WTC11 (cell line): ENCODE measurements at regions not wholly inside any gene's neighbourhood (a gene's known extent, or its start where the extent isn't known, plus 50 kb on each side); places are given as distances from the start of the nearest gene placed in this dataset.

Source experiments
- ATAC-seq: fragments of 200-7000 bp; cut with Tn5 transposase; 2 replicates; pipeline ENCODE4 v1.10.0; 2021; ENCODE audit warnings: mild to moderate bottlenecking, moderate library complexity
- CTCF ChIA-PET: fragments of 300-600 bp; sonication (Branson Sonifier 250); formaldehyde crosslinking; loops from one replicate; lab custom pipeline; 2021; ENCODE audit warnings: antibody characterized with exemption; lab: Charles Lee
- POLR2A ChIA-PET: fragments of 350-600 bp; sonication (Branson Sonifier 250); formaldehyde crosslinking; loops from one replicate; lab custom pipeline; 2021; ENCODE audit warnings: antibody characterized with exemption; lab: Charles Lee
- DNase-seq: peaks from one replicate; pipeline ENCODE4 v3.0.0; 2021; ENCODE audit warnings: low spot score
- H3K27ac Mint-ChIP-seq: 2 replicates; pipeline ENCODE4 v1.8.0; 2021; ENCODE audit warnings: mixed read lengths
- H3K27me3 Mint-ChIP-seq: 2 replicates; pipeline ENCODE4 v1.8.0; 2021; ENCODE audit warnings: low read depth, mild to moderate bottlenecking, moderate library complexity, mixed read lengths
- H3K36me3 Mint-ChIP-seq: 2 replicates; pipeline ENCODE4 v1.8.0; 2021; ENCODE audit warnings: mixed read lengths
- H3K4me1 Mint-ChIP-seq: 2 replicates; pipeline ENCODE4 v1.8.0; 2022; ENCODE audit warnings: mixed read lengths
- H3K4me3 Mint-ChIP-seq: 2 replicates; pipeline ENCODE4 v1.8.0; 2021; ENCODE audit warnings: mild to moderate bottlenecking, moderate library complexity, mixed read lengths
- H3K9me3 Mint-ChIP-seq: 2 replicates; pipeline ENCODE4 v1.8.0; 2021; ENCODE audit warnings: mixed read lengths
- ATF1 ChIP-seq: sonication (generic); formaldehyde crosslinking; IDR thresholded peaks from 2 replicates; pipeline ENCODE4 v1.8.1; 2023; ENCODE audit warnings: mild to moderate bottlenecking, moderate library complexity, missing genetic modification reagents
- CREB1 ChIP-seq: sonication (generic); formaldehyde crosslinking; IDR thresholded peaks from 2 replicates; pipeline ENCODE4 v1.8.0; 2023; ENCODE audit warnings: mild to moderate bottlenecking, missing genetic modification reagents
- ESRRA ChIP-seq: sonication (generic); formaldehyde crosslinking; IDR thresholded peaks from 2 replicates; pipeline ENCODE4 v1.8.1; 2022; ENCODE audit warnings: mild to moderate bottlenecking, missing genetic modification reagents, borderline replicate concordance
- FOXJ3 ChIP-seq: sonication (generic); formaldehyde crosslinking; IDR thresholded peaks from 2 replicates; pipeline ENCODE4 v1.9.0; 2021; ENCODE audit warnings: missing genetic modification reagents, mild to moderate bottlenecking, borderline replicate concordance
- FOXP1 ChIP-seq: sonication (generic); formaldehyde crosslinking; IDR thresholded peaks from 2 replicates; pipeline ENCODE4 v1.8.0; 2022; ENCODE audit warnings: missing genetic modification reagents, mild to moderate bottlenecking, moderate library complexity, borderline replicate concordance
- MXD4 ChIP-seq: fragments of 250-450 bp; sonication (Bioruptor Pico); IDR thresholded peaks from 2 replicates; pipeline ENCODE4 v1.8.0; 2021; ENCODE audit warnings: mild to moderate bottlenecking, moderate library complexity, borderline replicate concordance
- SMAD3 ChIP-seq: sonication (generic); formaldehyde crosslinking; IDR thresholded peaks from 2 replicates; pipeline ENCODE4 v1.8.0; 2022; ENCODE audit warnings: missing genetic modification reagents, mild to moderate bottlenecking, borderline replicate concordance
- ZNF423 ChIP-seq: fragments of 250-450 bp; sonication (Bioruptor Pico); IDR thresholded peaks from 2 replicates; pipeline ENCODE4 v2.1.2; 2022; ENCODE audit warnings: mild to moderate bottlenecking, moderate library complexity
- TF ChIP-seq, protein P1 (sequence below): fragments of 250-450 bp; sonication (Bioruptor Pico); IDR thresholded peaks from 2 replicates; pipeline ENCODE4 v1.9.0; 2021; ENCODE audit warnings: mild to moderate bottlenecking
- TF ChIP-seq, protein P2 (sequence below): sonication (generic); formaldehyde crosslinking; IDR thresholded peaks from 2 replicates; pipeline ENCODE4 v1.8.1; 2023; ENCODE audit warnings: mild to moderate bottlenecking, moderate library complexity, missing genetic modification reagents
- TF ChIP-seq, protein P3 (sequence below): sonication (generic); formaldehyde crosslinking; IDR thresholded peaks from 2 replicates; pipeline ENCODE4 v1.8.0; 2022; ENCODE audit warnings: mild to moderate bottlenecking, missing genetic modification reagents
- TF ChIP-seq, protein P4 (sequence below): sonication (generic); formaldehyde crosslinking; IDR thresholded peaks from 2 replicates; pipeline ENCODE4 v1.8.0; 2022; ENCODE audit warnings: mild to moderate bottlenecking, missing genetic modification reagents
- TF ChIP-seq, protein P5 (sequence below): sonication (generic); formaldehyde crosslinking; IDR thresholded peaks from 2 replicates; pipeline ENCODE4 v1.8.0; 2022; ENCODE audit warnings: missing genetic modification reagents
- TF ChIP-seq, protein P6 (sequence below): fragments of 250-450 bp; sonication (Bioruptor Pico); IDR thresholded peaks from 2 replicates; pipeline ENCODE4 v1.8.0; 2021; ENCODE audit warnings: mild to moderate bottlenecking
- TF ChIP-seq, protein P7 (sequence below): sonication (generic); formaldehyde crosslinking; IDR thresholded peaks from 2 replicates; pipeline ENCODE4 v1.8.1; 2022; ENCODE audit warnings: missing genetic modification reagents, borderline replicate concordance

DNA sequence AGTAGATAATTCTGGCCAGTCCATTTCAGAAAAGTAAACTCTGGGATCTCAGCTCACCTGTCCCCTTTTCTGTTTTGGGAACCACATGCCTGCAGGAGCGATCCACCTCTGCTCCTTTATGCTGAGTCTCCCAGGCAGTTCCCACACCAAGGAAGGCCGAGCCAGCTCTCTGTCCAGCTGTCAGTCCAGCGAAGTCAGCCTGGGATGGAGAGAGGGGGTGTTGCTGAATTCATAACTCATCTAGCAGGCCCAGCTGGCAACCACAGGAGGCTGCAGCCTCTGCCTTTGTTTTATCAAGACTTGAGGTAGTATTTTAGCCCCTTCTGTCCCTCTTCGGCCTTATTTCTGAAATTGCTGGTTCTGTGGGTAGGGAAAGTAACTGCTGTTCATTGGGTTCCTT lies 209.9 kb downstream of the ARL4C start:
- H3K4me1 Mint-ChIP-seq: peaks cover 4% of the 10 kb centered on the region; the same call in 1 of the 2 replicates
- no peak overlapping the region for H3K4me3 Mint-ChIP-seq
- DNase-seq (no peak), ATAC-seq (no peak)
- ChIA-PET CTCF (no interaction called here), POLR2A (no interaction called here)
- no peaks in the 10 kb centered on the region for H3K36me3 Mint-ChIP-seq
- TF ChIP-seq, protein P1, sequence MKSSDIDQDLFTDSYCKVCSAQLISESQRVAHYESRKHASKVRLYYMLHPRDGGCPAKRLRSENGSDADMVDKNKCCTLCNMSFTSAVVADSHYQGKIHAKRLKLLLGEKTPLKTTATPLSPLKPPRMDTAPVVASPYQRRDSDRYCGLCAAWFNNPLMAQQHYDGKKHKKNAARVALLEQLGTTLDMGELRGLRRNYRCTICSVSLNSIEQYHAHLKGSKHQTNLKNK (CRISPR knock-in tag): no peak
- TF ChIP-seq FOXP1 (CRISPR knock-in tag) (no peak), ATF1 (no peak), ESRRA (CRISPR knock-in tag) (no peak), CREB1 (CRISPR knock-in tag) (no peak), SMAD3 (CRISPR knock-in tag) (no peak), ZNF423 (CRISPR knock-in tag) (no peak), MXD4 (no peak), FOXJ3 (CRISPR knock-in tag) (no peak)
- TF ChIP-seq, protein P2, sequence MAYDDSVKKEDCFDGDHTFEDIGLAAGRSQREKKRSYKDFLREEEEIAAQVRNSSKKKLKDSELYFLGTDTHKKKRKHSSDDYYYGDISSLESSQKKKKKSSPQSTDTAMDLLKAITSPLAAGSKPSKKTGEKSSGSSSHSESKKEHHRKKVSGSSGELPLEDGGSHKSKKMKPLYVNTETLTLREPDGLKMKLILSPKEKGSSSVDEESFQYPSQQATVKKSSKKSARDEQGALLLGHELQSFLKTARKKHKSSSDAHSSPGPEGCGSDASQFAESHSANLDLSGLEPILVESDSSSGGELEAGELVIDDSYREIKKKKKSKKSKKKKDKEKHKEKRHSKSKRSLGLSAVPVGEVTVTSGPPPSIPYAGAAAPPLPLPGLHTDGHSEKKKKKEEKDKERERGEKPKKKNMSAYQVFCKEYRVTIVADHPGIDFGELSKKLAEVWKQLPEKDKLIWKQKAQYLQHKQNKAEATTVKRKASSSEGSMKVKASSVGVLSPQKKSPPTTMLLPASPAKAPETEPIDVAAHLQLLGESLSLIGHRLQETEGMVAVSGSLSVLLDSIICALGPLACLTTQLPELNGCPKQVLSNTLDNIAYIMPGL (CRISPR knock-in tag): no peak
- TF ChIP-seq, protein P3, sequence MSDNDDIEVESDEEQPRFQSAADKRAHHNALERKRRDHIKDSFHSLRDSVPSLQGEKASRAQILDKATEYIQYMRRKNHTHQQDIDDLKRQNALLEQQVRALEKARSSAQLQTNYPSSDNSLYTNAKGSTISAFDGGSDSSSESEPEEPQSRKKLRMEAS (CRISPR knock-in tag): no peak
- TF ChIP-seq, protein P4, sequence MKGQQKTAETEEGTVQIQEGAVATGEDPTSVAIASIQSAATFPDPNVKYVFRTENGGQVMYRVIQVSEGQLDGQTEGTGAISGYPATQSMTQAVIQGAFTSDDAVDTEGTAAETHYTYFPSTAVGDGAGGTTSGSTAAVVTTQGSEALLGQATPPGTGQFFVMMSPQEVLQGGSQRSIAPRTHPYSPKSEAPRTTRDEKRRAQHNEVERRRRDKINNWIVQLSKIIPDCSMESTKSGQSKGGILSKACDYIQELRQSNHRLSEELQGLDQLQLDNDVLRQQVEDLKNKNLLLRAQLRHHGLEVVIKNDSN (CRISPR knock-in tag): no peak
- TF ChIP-seq, protein P5, sequence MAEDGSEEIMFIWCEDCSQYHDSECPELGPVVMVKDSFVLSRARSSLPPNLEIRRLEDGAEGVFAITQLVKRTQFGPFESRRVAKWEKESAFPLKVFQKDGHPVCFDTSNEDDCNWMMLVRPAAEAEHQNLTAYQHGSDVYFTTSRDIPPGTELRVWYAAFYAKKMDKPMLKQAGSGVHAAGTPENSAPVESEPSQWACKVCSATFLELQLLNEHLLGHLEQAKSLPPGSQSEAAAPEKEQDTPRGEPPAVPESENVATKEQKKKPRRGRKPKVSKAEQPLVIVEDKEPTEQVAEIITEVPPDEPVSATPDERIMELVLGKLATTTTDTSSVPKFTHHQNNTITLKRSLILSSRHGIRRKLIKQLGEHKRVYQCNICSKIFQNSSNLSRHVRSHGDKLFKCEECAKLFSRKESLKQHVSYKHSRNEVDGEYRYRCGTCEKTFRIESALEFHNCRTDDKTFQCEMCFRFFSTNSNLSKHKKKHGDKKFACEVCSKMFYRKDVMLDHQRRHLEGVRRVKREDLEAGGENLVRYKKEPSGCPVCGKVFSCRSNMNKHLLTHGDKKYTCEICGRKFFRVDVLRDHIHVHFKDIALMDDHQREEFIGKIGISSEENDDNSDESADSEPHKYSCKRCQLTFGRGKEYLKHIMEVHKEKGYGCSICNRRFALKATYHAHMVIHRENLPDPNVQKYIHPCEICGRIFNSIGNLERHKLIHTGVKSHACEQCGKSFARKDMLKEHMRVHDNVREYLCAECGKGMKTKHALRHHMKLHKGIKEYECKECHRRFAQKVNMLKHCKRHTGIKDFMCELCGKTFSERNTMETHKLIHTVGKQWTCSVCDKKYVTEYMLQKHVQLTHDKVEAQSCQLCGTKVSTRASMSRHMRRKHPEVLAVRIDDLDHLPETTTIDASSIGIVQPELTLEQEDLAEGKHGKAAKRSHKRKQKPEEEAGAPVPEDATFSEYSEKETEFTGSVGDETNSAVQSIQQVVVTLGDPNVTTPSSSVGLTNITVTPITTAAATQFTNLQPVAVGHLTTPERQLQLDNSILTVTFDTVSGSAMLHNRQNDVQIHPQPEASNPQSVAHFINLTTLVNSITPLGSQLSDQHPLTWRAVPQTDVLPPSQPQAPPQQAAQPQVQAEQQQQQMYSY (CRISPR knock-in tag): no peak
- TF ChIP-seq, protein P6, sequence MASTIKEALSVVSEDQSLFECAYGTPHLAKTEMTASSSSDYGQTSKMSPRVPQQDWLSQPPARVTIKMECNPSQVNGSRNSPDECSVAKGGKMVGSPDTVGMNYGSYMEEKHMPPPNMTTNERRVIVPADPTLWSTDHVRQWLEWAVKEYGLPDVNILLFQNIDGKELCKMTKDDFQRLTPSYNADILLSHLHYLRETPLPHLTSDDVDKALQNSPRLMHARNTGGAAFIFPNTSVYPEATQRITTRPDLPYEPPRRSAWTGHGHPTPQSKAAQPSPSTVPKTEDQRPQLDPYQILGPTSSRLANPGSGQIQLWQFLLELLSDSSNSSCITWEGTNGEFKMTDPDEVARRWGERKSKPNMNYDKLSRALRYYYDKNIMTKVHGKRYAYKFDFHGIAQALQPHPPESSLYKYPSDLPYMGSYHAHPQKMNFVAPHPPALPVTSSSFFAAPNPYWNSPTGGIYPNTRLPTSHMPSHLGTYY (CRISPR knock-in tag): no peak
- TF ChIP-seq, protein P7, sequence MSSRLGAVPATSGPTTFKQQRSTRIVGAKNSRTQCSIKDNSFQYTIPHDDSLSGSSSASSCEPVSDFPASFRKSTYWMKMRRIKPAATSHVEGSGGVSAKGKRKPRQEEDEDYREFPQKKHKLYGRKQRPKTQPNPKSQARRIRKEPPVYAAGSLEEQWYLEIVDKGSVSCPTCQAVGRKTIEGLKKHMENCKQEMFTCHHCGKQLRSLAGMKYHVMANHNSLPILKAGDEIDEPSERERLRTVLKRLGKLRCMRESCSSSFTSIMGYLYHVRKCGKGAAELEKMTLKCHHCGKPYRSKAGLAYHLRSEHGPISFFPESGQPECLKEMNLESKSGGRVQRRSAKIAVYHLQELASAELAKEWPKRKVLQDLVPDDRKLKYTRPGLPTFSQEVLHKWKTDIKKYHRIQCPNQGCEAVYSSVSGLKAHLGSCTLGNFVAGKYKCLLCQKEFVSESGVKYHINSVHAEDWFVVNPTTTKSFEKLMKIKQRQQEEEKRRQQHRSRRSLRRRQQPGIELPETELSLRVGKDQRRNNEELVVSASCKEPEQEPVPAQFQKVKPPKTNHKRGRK (CRISPR knock-in tag): no peak
- TF ChIP-seq, all 79 proteins: peak for 0
- Mint-ChIP-seq H3K9me3 (0 out of 2 replicates have a peak, but pooled peaks cover 5% of the 10 kb centered on the region), H3K27ac (no peak overlapping the region), H3K27me3 (no peaks in the 10 kb centered on the region)

DNA sequence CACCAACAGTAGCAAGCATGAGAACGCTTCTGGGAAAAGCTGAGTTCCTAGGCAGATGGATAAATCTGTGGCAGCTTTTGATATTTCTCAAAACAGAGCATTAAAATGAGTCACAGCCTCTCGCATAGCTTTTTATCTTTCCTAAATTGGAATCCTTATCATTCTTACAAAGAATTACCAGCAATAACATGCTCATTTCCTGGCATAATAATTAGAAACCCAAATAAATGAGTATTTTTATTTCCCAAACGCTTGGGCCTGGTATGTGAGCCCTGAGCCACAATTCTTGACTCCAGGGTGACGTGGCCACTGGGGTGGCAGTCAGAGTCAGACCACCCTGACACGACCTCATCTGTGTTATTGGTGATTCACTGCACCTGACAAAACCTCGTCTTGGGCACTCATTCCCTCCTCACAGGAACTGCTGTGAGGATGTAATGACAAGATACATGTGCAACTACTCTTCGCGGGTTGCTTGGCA lies 210.7 kb downstream of the ARL4C start:
- no peak for ATAC-seq
- POLR2A ChIA-PET: no interaction called here
- Mint-ChIP-seq H3K9me3 (0 out of 2 replicates have a peak, but pooled peaks cover 5% of the 10 kb centered on the region), H3K27ac (no peak overlapping the region), H3K27me3 (no peaks in the 10 kb centered on the region), H3K36me3 (no peaks in the 10 kb centered on the region), H3K4me3 (no peak overlapping the region), H3K4me1 (peaks cover 4% of the 10 kb centered on the region; the same call in 1 of the 2 replicates)
- no peak for DNase-seq
- TF ChIP-seq, protein P1 (CRISPR knock-in tag): no peak
- no peak for TF ChIP-seq SMAD3 (CRISPR knock-in tag)
- CTCF ChIA-PET: interaction anchor here (1.0 to 1.1 kb wide), 2 partner anchors 151 to 831 kb away, joined by 3 read pairs; no protein-coding TSS in a partner anchor
